Activated CD8-positive, alpha-beta memory T cell treated with anti-CD3 and anti-CD28 coated beads, Interleukin-2, amount 50 U/mL, for 24 hours (primary cell): ENCODE measurements at regions not wholly inside any gene's neighbourhood (a gene's known extent, or its start where the extent isn't known, plus 50 kb on each side); places are given as distances from the start of the nearest gene placed in this dataset.
"Not testable (repeated sequence)": the region's sequence is repeated elsewhere in the genome, so short reads cannot be mapped to it uniquely, and the experiment has no call there.

Source experiments
- DNase-seq: peaks from one replicate; pipeline ENCODE4 v3.0.0-alpha.2; 2020; ENCODE audit errors: extremely low read depth

GRCh38 chr5:102154791-102155605, 141.1 kb downstream of the SLCO4C1 start:
- DNase-seq, result not testable (repeated sequence)

GRCh38 chr5:102154291-102154690, 141.8 kb downstream of the SLCO4C1 start:
- DNase-seq, result no peak

DNA sequence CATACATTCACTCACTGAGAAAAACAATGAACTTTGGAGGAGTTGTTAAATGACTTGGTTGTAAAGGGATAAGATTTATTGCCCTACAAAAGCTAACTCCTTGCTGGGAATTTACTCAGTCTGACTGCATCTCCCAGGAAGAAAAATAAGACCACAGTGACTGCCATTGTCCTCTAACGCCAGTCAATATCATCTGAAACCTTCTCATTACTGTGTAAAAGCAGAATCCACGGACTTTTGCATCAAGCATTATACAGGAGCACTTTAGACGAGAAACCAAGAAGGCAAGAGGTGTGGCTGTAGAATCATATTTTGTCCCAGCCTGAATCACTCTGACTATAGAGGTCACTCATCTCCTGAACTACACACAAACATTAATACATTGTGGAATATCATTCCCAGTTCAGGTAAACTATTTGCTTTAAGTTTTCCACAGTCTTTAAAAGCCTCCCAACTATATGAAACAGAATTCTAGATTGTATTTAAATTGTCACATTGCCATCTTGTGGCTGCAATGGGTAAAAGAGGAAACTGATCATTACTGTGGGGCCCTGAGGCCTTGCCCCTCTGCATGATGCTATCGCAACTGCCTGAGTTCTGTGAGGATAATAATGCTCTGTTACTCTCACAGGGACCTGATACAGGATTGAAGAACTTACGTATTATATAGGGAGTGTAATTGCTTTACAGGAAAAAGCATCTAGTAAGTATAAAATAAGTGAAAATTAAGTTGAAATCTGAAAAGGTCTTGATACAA, 142.9 kb downstream of the SLCO4C1 start:
- DNase-seq, result no peak

- no peak for DNase-seq
Observed at GRCh38 chr5:102139029-102139428, 157.1 kb downstream of the SLCO4C1 start.

- no peak for DNase-seq
Observed at GRCh38 chr5:102138243-102138653, 157.8 kb downstream of the SLCO4C1 start.

DNA sequence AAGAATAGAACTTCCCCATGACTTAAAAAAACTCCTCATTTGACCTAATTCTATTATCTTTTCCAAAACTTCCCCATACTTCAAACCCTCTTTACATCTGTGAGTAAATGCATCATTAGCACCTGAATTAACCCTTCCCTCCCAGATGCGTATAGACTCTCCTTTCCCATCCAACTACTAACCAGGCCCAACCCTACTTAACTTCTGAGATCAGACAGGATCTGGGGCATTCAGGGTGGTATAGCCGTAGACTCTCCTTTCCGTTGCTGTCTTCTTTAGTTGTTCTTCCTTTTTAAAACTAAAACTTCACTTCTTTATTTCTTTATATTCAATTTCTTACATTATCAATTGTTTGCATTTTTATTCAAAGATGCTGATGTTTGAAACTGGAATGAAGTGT, 165.2 kb downstream of the SLCO4C1 start:
- no peak for DNase-seq

GRCh38 chr5:102130386-102130785, 165.7 kb downstream of the SLCO4C1 start:
- DNase-seq, result no peak

DNA sequence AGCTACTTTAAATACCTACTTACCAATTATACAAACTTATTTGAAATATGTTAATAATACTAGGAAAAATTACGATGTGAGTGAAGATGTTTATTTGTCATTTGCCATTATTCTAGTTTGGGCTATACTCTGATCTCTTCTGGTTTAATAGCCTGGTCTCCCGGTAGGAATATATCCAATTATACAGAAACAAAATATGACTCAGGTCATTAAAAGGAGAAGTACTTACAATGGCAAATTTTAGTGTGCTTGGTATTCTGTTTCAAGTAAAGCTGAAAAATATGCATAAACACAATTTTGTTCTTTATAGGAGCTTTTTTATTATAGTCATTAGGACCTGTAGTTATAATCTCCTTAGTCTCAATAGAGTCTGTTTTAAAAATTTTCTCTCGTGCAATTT, 176.8 kb downstream of the SLCO4C1 start:
- no peak for DNase-seq

GRCh38 chr5:102115736-102116135, 180.3 kb downstream of the SLCO4C1 start:
- DNase-seq, result no peak

- DNase-seq, result no peak
Observed at GRCh38 chr5:102114525-102115069, 181.5 kb downstream of the SLCO4C1 start.

DNA sequence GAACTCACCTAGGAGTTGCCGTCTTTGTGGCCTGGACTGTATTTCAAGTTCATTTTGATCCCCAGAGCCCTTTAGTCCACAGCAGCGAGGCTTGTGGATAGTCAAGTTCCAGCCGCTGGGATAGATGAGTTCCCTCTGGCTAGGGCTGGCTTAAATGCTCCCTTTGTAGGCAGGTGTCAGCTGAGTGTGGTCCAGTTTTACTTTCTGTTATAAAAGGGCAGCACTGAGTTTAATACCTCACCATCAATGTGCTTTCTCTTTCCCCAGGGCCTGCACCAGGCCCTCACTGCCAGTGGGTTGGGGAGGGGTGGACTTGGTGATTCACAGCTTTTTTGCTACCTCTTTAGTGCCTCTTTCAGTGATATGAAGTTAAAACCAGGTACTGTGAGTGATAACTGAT, 188.2 kb downstream of the SLCO4C1 start:
- no peak for DNase-seq

GRCh38 chr5:102106599-102106998, 189.5 kb downstream of the SLCO4C1 start:
- DNase-seq, result no peak

DNA sequence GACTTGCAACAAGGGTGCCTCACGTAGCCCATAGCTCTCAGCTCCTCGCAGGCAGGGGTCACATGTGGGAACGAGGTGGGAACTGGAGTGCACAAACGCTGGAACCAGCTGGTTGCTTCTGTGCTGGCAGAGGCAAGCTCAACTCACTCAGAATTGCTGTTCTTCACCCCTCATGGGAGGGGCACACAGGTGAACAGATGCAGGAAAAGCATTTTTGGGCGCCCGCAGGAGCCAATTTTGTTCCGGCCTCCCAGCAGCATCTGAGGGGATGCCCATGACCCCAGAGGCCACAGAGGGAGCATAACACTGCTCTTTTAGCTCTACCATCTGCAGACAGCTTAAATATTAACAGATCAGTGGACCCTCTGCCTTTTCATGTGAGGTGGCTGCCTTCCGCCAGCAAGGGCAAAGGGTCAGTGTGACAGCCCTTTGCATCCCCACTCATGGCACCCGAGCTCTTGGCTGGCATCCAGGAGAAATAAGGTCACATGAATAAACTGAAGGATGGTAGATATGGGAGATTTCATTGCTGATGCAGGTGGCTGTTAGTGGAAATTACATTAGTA, 196.2 kb downstream of the SLCO4C1 start:
- DNase-seq, result no peak

DNA sequence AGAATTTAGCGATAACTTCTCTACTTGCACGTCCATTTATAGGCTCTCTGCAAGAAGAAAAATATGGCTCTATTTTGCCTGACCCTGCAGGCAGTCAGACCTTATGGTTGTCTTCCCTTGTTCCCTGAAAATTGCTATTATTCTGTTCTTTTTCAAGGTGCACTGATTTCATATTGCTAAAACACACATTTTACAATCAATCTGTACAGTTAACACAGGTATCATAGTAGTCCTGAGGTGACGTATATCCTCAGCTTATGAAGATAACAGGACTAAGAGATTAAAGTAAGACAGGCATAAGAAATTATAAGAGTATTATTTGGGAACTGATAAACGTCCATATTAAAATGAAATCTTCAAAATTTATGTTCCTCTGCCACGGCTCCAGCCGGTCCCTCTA, 197.0 kb downstream of the SLCO4C1 start:
- not testable (repeated sequence) for DNase-seq

DNA sequence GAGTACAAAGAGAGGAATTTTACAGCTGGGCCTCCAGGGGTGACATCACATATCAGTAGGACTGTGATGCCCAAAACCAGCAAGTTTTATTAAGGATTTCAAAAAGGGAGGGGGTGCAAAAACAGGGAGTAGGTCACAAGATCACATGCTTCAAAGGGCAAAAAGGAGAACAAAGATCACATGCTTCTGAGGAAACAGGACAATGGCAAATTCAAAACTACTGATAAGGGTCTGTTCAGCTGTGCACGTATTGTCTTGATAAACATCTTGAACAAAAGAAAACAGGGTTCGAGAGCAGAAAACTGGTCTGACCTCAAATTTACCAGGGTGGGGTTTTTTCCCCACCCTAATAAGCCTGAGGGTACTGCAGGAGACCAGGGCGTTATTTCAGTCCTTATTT, 197.5 kb downstream of the SLCO4C1 start:
- DNase-seq, result not testable (repeated sequence)

- DNase-seq, result no peak
Observed at GRCh38 chr5:102090770-102091169, 205.3 kb downstream of the SLCO4C1 start.

DNA sequence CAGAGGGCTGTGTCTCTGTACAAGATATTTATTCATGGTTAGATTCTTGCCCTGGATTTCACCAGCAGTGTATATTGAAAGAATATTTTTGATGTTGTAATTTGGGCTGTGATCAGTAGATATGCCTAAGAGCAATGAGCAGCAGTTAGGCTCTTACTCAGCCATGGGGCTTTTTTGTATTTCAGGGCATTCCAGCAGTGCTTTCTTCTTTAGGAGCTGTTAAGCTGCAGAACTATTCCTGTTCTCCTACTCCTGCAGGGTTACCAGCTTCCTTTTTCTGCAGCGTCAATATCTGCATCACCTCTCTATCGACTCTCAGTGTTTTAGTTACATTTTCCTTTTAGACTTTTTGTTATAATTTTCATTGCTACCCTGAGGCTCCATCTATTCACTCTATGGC, 206.2 kb downstream of the SLCO4C1 start:
- no peak for DNase-seq

- no peak for DNase-seq
Observed at GRCh38 chr5:102087906-102088305, 208.2 kb downstream of the SLCO4C1 start.

DNA sequence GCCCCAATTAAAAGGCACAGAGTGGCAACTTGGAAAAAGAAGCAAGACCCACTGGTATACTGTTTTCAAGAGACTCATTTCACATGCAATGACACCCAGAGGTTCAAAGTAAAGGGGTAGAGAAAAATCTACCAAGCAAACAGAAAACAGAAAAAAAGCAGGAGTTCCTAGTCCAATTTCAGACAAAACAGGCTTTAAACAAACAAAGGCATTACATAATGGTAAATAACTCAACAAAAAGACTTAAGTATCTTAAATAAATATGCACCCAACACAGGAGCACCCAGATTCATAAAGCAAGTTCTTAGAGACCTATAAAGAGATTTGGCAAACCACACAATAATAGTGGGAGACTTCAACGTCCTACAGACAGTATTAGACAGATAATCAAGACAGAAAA, 215.8 kb downstream of the SLCO4C1 start:
- DNase-seq, result no peak

DNA sequence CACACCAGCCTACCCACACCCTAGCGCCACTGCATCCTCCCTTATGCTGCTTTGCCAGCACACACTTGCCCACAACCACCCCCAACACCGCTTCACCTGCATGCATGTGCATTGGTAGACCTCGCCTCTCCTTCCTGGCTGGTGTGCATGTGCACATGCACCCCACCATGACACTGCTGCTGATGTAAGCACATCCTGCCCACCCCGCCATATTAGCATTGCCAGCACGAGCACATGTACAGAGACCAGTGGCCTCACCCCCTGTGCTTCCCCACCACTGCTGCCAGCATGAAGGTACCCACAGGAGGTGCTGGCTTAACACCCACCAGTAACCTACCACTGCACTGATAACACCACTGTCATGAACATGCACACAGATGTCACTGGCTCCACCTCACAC, 218.2 kb downstream of the SLCO4C1 start:
- no peak for DNase-seq

GRCh38 chr5:102069974-102070373, 226.1 kb downstream of the SLCO4C1 start:
- DNase-seq, result no peak

- DNase-seq, result no peak
Observed at GRCh38 chr5:102068870-102069269, 227.2 kb downstream of the SLCO4C1 start.

DNA sequence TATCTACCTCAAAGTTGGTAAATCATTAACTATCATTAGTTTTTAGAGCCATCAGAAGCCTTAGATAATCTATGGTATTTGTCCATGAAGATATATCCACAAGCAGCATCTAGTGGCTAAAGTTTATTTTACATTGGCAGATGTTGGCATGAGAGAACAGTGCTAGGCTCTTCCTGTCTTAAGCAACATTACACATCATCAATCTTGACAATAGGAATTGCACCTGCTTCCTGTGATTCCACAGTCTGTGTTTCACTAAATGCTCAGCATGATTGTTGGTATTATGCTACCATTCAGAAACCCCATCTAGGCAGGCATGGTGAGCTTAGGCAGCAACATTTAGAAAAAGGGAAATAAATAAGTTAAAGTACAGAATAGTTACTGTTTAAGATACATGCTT, 246.6 kb downstream of the SLCO4C1 start:
- DNase-seq, result no peak
